GM12874 (cell line): ENCODE measurements at regions not wholly inside any gene's neighbourhood (a gene's known extent, or its start where the extent isn't known, plus 50 kb on each side); places are given as distances from the start of the nearest gene placed in this dataset.

Source experiments
- CTCF ChIP-seq: IDR thresholded peaks from 2 replicates; pipeline ENCODE4 v1.5.1; 2011; ENCODE audit warnings: low read depth, mild to moderate bottlenecking, control low read depth, low read length, moderate library complexity; ENCODE audit not compliant: insufficient read depth

- TF ChIP-seq CTCF: no peak
Measured at GRCh38 chr15:72925661-72926060, 126.6 kb upstream of the NEO1 start.

- TF ChIP-seq CTCF: no peak
Measured at GRCh38 chr15:72923289-72923688, 129.0 kb upstream of the NEO1 start.

- no peak for TF ChIP-seq CTCF
Measured at GRCh38 chr15:72920551-72920950, 131.7 kb upstream of the NEO1 start.

GRCh38 chr15:72919936-72920465 is 132.3 kb upstream of the NEO1 start:
- TF ChIP-seq CTCF: no peak

GRCh38 chr15:72916897-72917296 is 133.3 kb upstream of the ADPGK start:
- TF ChIP-seq CTCF: no peak

- no peak for TF ChIP-seq CTCF
Measured at GRCh38 chr15:72916378-72916777, 132.8 kb upstream of the ADPGK start.

- TF ChIP-seq CTCF: no peak
Measured at GRCh38 chr15:72915843-72916242, 132.3 kb upstream of the ADPGK start.

GRCh38 chr15:72912996-72913395 is 129.4 kb upstream of the ADPGK start:
- no peak for TF ChIP-seq CTCF
